Panc1 (cell line): ENCODE measurements at regions not wholly inside any gene's neighbourhood (a gene's known extent, or its start where the extent isn't known, plus 50 kb on each side); places are given as distances from the start of the nearest gene placed in this dataset.

Experiments
- ATAC-seq: fragments of 200-7000 bp; cut with Tn5 transposase; 2 replicates; pipeline ENCODE4 v1.9.1; 2020; ENCODE audit warnings: mild to moderate bottlenecking, moderate library complexity
- BruUV-seq: library from RNA; stranded (reverse); fragments of 400-500 nt; replicated peaks from 2 replicates; lab custom pipeline; 2021; lab: Mats Ljungman, UMichigan
- CTCF ChIA-PET: fragments of 300-600 bp; sonication (Branson Sonifier 250); formaldehyde crosslinking; loops from one replicate; lab custom pipeline; 2022; ENCODE audit warnings: antibody characterized with exemption; lab: Charles Lee
- POLR2A ChIA-PET: fragments of 300-600 bp; sonication (Branson Sonifier 250); formaldehyde crosslinking; loops from one replicate; lab custom pipeline; 2022; ENCODE audit warnings: antibody characterized with exemption; lab: Charles Lee
- DNase-seq: peaks from one replicate; pipeline ENCODE4 v3.0.0-alpha.2; 2010; ENCODE audit warnings: low read depth, low spot score
- H3K27ac ChIP-seq: 2 replicates; pipeline ENCODE4 v1.5.1; 2011; ENCODE audit warnings: mild to moderate bottlenecking, low read length, inconsistent platforms
- H3K27me3 ChIP-seq: fragments of 200-500 bp; sonication (Bioruptor generic); 2 replicates; pipeline ENCODE4 v1.6.0; 2014; ENCODE audit warnings: low read length, inconsistent platforms; ENCODE audit not compliant: control insufficient read depth, insufficient read depth
- H3K36me3 ChIP-seq: fragments of 200-500 bp; sonication (Bioruptor generic); 2 replicates; pipeline ENCODE4 v1.5.1; 2014; ENCODE audit warnings: inconsistent platforms, mild to moderate bottlenecking, low read length, moderate library complexity; ENCODE audit not compliant: control insufficient read depth, insufficient read depth
- H3K4me1 ChIP-seq: 2 replicates; pipeline ENCODE4 v1.5.1; 2011; ENCODE audit warnings: inconsistent platforms, mild to moderate bottlenecking, low read length, moderate library complexity; ENCODE audit not compliant: control insufficient read depth, insufficient read depth
- H3K4me3 ChIP-seq, 2 experiments: 2 replicates each; pipeline ENCODE4 v1.5.1; 2011 to 2012; ENCODE audit warnings: low read depth in 2 of 2, low read length in 2 of 2, mild to moderate bottlenecking in 2 of 2, inconsistent platforms in 1 of 2, moderate library complexity in 1 of 2
- H3K9me3 ChIP-seq: fragments of 200-500 bp; sonication (Bioruptor generic); 2 replicates; pipeline ENCODE4 v1.5.1; 2014; ENCODE audit warnings: low read depth, mild to moderate bottlenecking, inconsistent platforms, low read length, moderate library complexity; ENCODE audit not compliant: control insufficient read depth, insufficient read depth
- CTCF ChIP-seq: fragments of 450-650 bp; IDR thresholded peaks from 2 replicates; pipeline ENCODE4 v1.5.1; 2017; ENCODE audit warnings: mild to moderate bottlenecking
- POLR2AphosphoS5 ChIP-seq: IDR thresholded peaks from 2 replicates; pipeline ENCODE4 v1.6.1; 2012; ENCODE audit warnings: mild to moderate bottlenecking, low read depth, low read length, moderate library complexity
- REST ChIP-seq, 2 experiments: IDR thresholded peaks; 2 replicates each; pipeline ENCODE4 v1.6.1; 2011 to 2012; ENCODE audit warnings: low read depth in 2 of 2, control low read depth in 1 of 2, low read length in 1 of 2, mild to moderate bottlenecking in 1 of 2, moderate library complexity in 1 of 2; ENCODE audit not compliant: insufficient read depth in 1 of 2
- SIN3A ChIP-seq: IDR thresholded peaks from 2 replicates; pipeline ENCODE4 v1.6.1; 2012; ENCODE audit warnings: low read depth, mild to moderate bottlenecking, low read length, moderate library complexity, borderline replicate concordance; ENCODE audit not compliant: insufficient read depth
- TCF7L2 ChIP-seq: IDR thresholded peaks from 2 replicates; pipeline ENCODE4 v1.6.1; 2011; ENCODE audit warnings: mild to moderate bottlenecking, low read depth, low read length, inconsistent platforms
- in situ Hi-C: cut with HindIII; loops from 2 replicates; pipeline ENCODE4 v1.10.0; 2016; ENCODE audit warnings: low sequenced_read_pairs, low pct_unique_long_range_greater_than_20kb
- intact Hi-C: fragments of 100-400 bp; cut with micrococcal nuclease; formaldehyde crosslinking; loops from one replicate; pipeline ENCODE4 v1.10.0; 2022; ENCODE audit not compliant: unreplicated experiment

GRCh38 chr4:15375667-15376066 is 52.2 kb upstream of the C1QTNF7 start:
- ATAC-seq (no peak), DNase-seq (no peak)
- in situ Hi-C loops (no loop called here), intact Hi-C loops (loop anchor here (10.0 kb wide), 1 partner anchor 51 kb away; no protein-coding TSS in a partner anchor)
- H3K36me3 ChIP-seq, result no peaks in the 10 kb centered on the region
- no peak overlapping the region for H3K4me3 ChIP-seq
- TF ChIP-seq POLR2AphosphoS5, result no peak
- no peak for TF ChIP-seq REST (IDR thresholded peaks at IDR 0.05; ENCODE audit: insufficient read depth in 1 of 2, low read depth in 2 of 2, low read length in 1 of 2)
- no peak for TF ChIP-seq TCF7L2
- TF ChIP-seq CTCF, result no peak
- no peak for TF ChIP-seq SIN3A
- no peaks in the 10 kb centered on the region for H3K4me1 ChIP-seq
- H3K9me3 ChIP-seq, result no peaks in the 10 kb centered on the region
- ChIA-PET POLR2A (no interaction called here), CTCF (no interaction called here)
- no peak overlapping the region for H3K27ac ChIP-seq
- BruUV-seq, result no TSS peak
- H3K27me3 ChIP-seq, result no peaks in the 10 kb centered on the region

- DNase-seq, result no peak
- Histone ChIP-seq H3K27ac (no peak overlapping the region), H3K9me3 (no peaks in the 10 kb centered on the region), H3K36me3 (no peaks in the 10 kb centered on the region), H3K27me3 (no peaks in the 10 kb centered on the region), H3K4me3 (no peak overlapping the region), H3K4me1 (no peaks in the 10 kb centered on the region)
- no TSS peak for BruUV-seq
- intact Hi-C loops, result loop anchor here (10.0 kb wide), 1 partner anchor 51 kb away; no protein-coding TSS in a partner anchor
- ATAC-seq, result no peak
- in situ Hi-C loops, result no loop called here
- no peak for TF ChIP-seq CTCF
- no peak for TF ChIP-seq SIN3A
- no peak for TF ChIP-seq REST (IDR thresholded peaks at IDR 0.05; ENCODE audit: insufficient read depth in 1 of 2, low read depth in 2 of 2, low read length in 1 of 2)
- no peak for TF ChIP-seq TCF7L2
- TF ChIP-seq POLR2AphosphoS5, result no peak
- POLR2A ChIA-PET, result no interaction called here
- CTCF ChIA-PET, result no interaction called here
Observed at GRCh38 chr4:15376145-15376544, 51.7 kb upstream of the C1QTNF7 start.
